ENCODE measurements at regions not wholly inside any gene's neighbourhood (a gene's known extent, or its start where the extent isn't known, plus 50 kb on each side); places are given as distances from the start of the nearest gene placed in this dataset.

GRCh38 chr11:112457532-112457931 is 196.9 kb upstream of the PLET1 start:
- no peak for DNase-seq (ENCODE audit: low read depth in 4 of 4, low spot score in 3 of 4)

- DNase-seq (ENCODE audit: low read depth in 4 of 4, low spot score in 3 of 4), result no peak
These were observed 198.3 kb upstream of the PLET1 start for GRCh38 chr11:112459001-112459400.

GRCh38 chr11:112460141-112460540 is 199.5 kb upstream of the PLET1 start:
- DNase-seq (ENCODE audit: low read depth in 4 of 4, low spot score in 3 of 4), result no peak

- DNase-seq (ENCODE audit: low read depth in 4 of 4, low spot score in 3 of 4), result no peak
These were observed 204.3 kb upstream of the PLET1 start for GRCh38 chr11:112464949-112465348.

GRCh38 chr11:112465433-112466024 is 204.9 kb upstream of the PLET1 start:
- DNase-seq (ENCODE audit: low read depth in 4 of 4, low spot score in 3 of 4), result peak in 3 of 4 donors; percentile 9 to 18 (median 10)

GRCh38 chr11:112467721-112468120 is 207.1 kb upstream of the PLET1 start:
- no peak for DNase-seq (ENCODE audit: low read depth in 4 of 4, low spot score in 3 of 4)

GRCh38 chr11:112469376-112469775 is 208.7 kb upstream of the PLET1 start:
- DNase-seq (ENCODE audit: low read depth in 4 of 4, low spot score in 3 of 4), result no peak

GRCh38 chr11:112470355-112470754 is 209.7 kb upstream of the PLET1 start:
- no peak for DNase-seq (ENCODE audit: low read depth in 4 of 4, low spot score in 3 of 4)

GRCh38 chr11:112471731-112472130 is 211.1 kb upstream of the PLET1 start:
- no peak for DNase-seq (ENCODE audit: low read depth in 4 of 4, low spot score in 3 of 4)

- no peak for DNase-seq (ENCODE audit: low read depth in 4 of 4, low spot score in 3 of 4)
These were observed 216.5 kb upstream of the PLET1 start for GRCh38 chr11:112477152-112477551.

GRCh38 chr11:112477581-112478317 is 217.1 kb upstream of the PLET1 start:
- no peak for DNase-seq (ENCODE audit: low read depth in 4 of 4, low spot score in 3 of 4)

GRCh38 chr11:112478806-112479205 is 218.1 kb upstream of the PLET1 start:
- no peak for DNase-seq (ENCODE audit: low read depth in 4 of 4, low spot score in 3 of 4)

- DNase-seq (ENCODE audit: low read depth in 4 of 4, low spot score in 3 of 4), result no peak
These were observed 220.8 kb upstream of the PLET1 start for GRCh38 chr11:112481431-112481830.

- no peak for DNase-seq (ENCODE audit: low read depth in 4 of 4, low spot score in 3 of 4)
These were observed 221.2 kb upstream of the PLET1 start for GRCh38 chr11:112481893-112482292.

- DNase-seq (ENCODE audit: low read depth in 4 of 4, low spot score in 3 of 4), result no peak
These were observed 224.6 kb upstream of the PLET1 start for GRCh38 chr11:112485280-112485679.

GRCh38 chr11:112497826-112498225 is 237.2 kb upstream of the PLET1 start:
- DNase-seq (ENCODE audit: low read depth in 4 of 4, low spot score in 3 of 4), result no peak

- DNase-seq (ENCODE audit: low read depth in 4 of 4, low spot score in 3 of 4), result peak in 2 of 4 donors; percentile 16 to 24
These were observed 238.0 kb upstream of the PLET1 start for GRCh38 chr11:112498701-112499100.

GRCh38 chr11:112499153-112499880 is 238.7 kb upstream of the PLET1 start:
- no peak for DNase-seq (ENCODE audit: low read depth in 4 of 4, low spot score in 3 of 4)

- no peak for DNase-seq (ENCODE audit: low read depth in 4 of 4, low spot score in 3 of 4)
These were observed 239.2 kb upstream of the PLET1 start for GRCh38 chr11:112499881-112500204.

- no peak for DNase-seq (ENCODE audit: low read depth in 4 of 4, low spot score in 3 of 4)
These were observed 242.8 kb upstream of the PLET1 start for GRCh38 chr11:112503410-112503809.

- no peak for DNase-seq (ENCODE audit: low read depth in 4 of 4, low spot score in 3 of 4)
These were observed 243.4 kb upstream of the PLET1 start for GRCh38 chr11:112504056-112504455.

GRCh38 chr11:112506852-112507251 is 246.2 kb upstream of the PLET1 start:
- DNase-seq (ENCODE audit: low read depth in 4 of 4, low spot score in 3 of 4), result no peak
